ENCODE measurements at regions not wholly inside any gene's neighbourhood (a gene's known extent, or its start where the extent isn't known, plus 50 kb on each side); places are given as distances from the start of the nearest gene placed in this dataset.

DNA sequence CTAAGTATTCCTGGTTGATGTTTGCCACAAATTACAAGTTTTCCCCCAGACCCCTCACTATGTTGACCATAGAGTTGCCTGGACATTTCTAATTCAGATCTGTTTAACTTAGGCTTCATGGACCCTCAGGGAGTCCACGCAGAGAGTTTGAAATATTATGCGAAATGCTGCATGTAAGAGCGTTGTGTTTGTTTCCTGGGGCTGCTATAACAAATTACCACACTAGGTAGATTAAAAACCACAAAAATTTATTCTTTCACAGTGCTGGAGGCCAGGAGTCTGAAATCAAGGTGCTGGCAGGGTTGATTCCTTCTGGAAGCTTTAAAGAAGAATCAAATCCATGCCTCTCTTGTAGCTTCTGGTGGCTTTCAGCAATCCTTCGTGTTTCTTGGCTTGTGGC is 177.9 kb upstream of the KITLG start:
- DNase-seq (ENCODE audit: low read depth in 2 of 2): no peak

- DNase-seq (ENCODE audit: low read depth in 2 of 2): no peak
These were observed 176.6 kb upstream of the KITLG start for GRCh38 chr12:88756917-88757316.

DNA sequence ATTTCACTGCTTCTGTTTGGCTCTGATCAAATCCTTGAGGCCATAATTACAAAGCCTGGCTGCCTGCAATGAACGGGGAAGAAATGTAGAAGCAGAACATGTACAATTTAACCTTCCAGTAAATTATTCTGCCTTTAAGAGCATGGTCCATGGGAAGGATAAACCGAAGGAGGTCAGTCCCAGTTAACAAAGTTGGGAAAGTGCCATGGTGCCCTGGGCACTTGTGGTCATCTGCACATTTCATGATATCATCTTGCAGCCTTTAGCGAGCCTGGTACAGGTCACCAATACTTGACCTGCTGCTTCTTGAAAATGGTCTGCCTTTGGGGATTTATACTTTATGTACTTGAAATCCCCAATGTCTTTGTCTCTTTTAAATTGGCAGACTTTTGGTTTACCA is 175.9 kb upstream of the KITLG start:
- DNase-seq (ENCODE audit: low read depth in 2 of 2): no peak

- DNase-seq (ENCODE audit: low read depth in 2 of 2): no peak
These were observed 173.4 kb upstream of the KITLG start for GRCh38 chr12:88753707-88754106.

DNA sequence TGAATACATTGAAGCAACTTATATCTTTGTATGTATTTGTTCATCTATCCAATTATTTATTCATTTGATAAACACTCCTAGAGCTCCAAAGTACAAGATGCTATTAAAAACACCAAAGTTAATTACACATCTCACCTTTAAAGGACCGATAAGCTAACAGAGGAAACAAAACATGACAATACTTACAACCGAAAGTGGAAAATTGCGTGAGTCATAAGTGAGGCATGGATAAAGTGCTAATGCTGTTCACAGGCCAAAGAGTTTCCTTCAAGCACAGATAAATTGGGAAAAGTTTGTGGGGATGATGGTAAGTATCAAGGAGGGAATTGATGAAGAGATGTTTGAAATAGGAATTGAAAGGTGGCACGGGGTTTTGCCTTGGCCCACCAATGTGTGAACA is 172.8 kb upstream of the KITLG start:
- DNase-seq (ENCODE audit: low read depth in 2 of 2): no peak

GRCh38 chr12:88752183-88752582 is 171.9 kb upstream of the KITLG start:
- DNase-seq (ENCODE audit: low read depth in 2 of 2): no peak

GRCh38 chr12:88750867-88751543 is 170.7 kb upstream of the KITLG start:
- DNase-seq (ENCODE audit: low read depth in 2 of 2): no peak

DNA sequence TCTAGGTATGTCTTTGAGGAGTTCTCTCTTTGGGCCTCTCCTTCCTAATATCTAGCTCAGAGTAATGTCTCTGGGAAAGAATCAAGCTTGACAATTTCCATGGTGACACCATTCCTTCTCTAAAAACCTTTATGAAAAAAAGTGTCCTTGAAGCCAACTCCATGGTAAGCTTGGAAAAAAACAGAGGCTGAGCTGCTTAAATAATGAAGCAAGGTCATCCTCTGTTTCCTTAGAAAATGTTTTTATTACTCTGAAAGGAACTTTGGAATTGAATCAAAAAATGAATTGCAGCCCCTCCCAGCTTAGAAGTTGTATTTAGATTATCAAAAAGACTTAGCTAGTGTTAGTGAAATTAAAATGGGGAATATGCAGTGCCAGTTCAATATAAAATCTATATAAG is 166.1 kb upstream of the KITLG start:
- no peak for DNase-seq (ENCODE audit: low read depth in 2 of 2)

- DNase-seq (ENCODE audit: low read depth in 2 of 2): no peak
These were observed 163.8 kb upstream of the KITLG start for GRCh38 chr12:88743946-88744685.

- no peak for DNase-seq (ENCODE audit: low read depth in 2 of 2)
These were observed 157.7 kb upstream of the KITLG start for GRCh38 chr12:88737838-88738472.

DNA sequence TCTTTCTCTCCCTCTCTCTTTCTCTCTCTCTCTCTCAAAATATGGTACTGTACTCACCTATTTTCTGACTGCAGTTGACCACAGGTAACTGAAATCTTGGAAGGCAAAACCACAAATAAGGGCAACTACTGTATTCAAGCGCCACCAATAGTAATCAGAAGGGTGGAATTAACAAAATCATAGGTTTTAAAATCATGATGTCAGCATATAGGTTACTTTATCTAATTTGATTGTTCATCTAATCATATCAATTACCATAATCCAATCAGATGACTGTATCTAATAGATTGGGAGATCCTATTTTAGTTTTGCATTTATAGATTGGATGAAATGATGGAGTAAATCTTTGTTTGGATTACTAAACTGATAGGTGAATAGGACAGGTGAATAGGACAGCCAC is 155.8 kb upstream of the KITLG start:
- no peak for DNase-seq (ENCODE audit: low read depth in 2 of 2)

DNA sequence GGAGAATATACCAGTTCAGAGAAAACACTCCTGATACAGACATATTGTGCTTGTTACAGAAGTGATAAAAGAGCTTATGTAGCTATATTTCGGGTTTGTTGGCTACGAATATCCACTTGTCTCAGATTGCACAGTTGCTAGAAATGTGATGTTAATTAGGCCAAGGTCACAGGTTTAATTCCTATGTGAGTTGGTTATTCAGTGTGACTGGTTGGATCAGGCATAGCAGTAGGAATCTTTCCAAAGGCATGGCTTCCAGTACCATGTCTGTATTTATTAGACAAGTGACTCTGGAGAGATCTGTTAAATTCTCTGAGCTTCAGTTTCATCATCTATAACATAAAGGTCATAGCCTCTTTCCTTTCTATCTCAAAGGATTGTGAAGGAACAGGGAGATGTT is 152.7 kb upstream of the KITLG start:
- no peak for DNase-seq (ENCODE audit: low read depth in 2 of 2)

DNA sequence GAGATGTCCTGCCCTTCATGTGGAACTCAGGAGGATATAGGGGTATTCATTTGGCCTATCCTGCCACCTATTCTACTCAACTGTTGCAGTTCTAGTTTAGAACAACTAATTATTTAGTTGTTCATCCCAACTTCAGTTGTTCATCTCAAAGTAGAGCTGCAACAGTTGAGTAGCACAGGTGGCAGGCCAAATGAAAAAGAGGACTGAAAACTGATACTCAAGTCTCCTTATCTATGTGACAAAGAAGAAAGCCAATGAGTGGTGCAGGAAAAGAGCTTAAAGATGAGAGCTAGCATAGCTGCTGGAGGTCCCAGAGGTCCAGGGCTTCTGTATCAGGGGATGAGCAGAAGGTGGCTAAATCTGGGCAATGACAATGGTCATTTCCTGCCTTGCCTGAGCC is 148.9 kb upstream of the KITLG start:
- DNase-seq (ENCODE audit: low read depth in 2 of 2): no peak

DNA sequence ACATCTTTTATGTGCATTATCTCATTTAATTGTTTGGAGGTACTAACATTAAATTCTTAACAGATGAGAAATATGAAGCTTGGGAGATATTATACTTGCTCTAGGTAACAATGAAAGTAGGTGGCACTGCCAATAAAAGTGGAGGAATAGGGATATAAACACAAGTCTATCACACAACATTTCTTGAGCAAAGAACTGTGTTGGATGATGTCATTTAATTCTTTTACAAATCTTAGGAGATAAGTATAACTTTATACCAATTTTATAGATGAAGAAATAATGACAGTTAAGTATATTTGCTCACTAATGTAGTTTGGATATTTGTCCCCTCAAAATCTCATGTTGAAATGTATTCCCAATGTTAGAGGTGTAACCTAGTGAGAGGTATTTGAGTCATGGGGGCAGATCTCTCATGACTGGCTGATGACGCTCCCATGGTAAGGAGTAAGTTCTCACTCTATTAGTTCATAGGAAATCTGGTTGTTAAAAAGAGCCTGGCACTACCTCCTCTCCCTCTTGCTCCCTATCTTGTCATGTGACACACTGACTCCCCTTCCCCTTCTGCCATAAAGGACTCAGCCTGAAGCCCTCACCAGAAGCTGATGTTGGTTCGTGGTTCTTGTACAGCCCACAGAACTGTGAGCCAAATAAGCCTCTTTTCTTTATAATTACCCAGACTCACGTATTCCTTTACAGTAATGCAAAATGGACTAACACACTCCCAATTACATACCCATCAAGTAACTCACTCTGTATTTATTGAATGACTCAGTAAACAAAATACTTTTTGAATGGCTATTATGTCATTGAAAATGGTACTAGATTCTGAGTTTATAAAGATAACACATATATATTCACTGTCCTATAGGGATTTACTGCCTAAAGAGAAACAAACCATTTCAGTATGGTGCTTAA is 146.8 kb upstream of the KITLG start:
- DNase-seq (ENCODE audit: low read depth in 2 of 2): no peak

- DNase-seq (ENCODE audit: low read depth in 2 of 2): no peak
These were observed 145.4 kb upstream of the KITLG start for GRCh38 chr12:88725592-88726143.

DNA sequence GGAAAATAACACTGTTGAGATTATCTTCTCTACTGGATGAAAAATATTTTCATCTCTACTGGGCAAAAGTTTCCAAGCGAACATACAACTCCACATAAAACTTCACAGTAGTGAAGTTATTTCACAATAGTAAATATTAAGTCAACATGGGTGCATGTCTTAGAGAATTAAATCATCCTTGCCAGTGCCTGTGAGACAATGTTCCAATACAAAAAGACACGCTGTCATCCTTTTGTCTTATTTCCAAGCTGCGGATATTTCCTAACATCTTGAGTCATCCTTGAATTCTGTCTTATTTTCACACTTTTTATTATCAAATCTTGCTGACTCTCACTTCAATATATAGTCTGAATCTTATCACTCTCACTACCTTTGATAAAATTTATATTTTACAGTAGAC is 142.9 kb upstream of the KITLG start:
- DNase-seq (ENCODE audit: low read depth in 2 of 2): no peak

DNA sequence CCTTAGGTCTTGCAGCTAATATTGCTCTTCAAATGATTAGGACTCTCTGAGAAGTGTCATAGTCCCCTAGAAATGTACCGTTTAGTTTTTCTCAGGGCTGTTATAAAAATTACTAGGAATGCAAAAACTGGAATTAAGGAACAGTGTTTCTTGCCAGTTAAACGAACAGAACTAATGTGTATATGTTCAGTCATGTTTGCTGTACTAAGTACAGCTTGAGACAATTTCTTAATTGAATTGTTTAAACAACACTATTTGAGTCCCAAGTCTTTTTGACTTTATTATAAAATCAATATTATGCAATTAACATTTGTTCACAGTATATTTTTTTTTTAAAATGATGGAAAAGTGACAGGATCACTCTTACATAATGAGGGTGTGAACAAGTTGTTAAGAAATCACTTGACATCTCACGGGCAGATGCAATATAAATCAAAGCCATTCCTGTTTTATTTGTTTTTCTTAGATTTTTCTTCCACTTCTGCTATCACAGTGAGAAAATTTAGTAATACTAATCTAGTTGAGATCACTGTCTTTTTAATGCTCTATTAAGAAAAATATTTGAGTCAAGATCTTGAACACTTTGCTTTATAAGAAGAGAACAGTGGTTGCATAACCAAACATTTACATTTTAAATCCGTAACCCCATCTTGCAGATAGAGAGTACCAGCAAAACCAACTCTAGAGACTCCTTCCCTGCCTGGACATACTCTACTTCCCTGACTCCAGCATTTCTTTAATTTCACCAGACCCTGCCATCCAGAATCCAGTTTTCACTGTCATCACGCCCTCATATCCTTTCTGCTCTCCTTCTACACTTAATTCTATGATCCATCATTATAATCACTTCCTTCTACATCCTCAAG is 140.7 kb upstream of the KITLG start:
- DNase-seq (ENCODE audit: low read depth in 2 of 2): no peak

GRCh38 chr12:88720231-88720630 is 140.0 kb upstream of the KITLG start:
- DNase-seq (ENCODE audit: low read depth in 2 of 2): no peak

DNA sequence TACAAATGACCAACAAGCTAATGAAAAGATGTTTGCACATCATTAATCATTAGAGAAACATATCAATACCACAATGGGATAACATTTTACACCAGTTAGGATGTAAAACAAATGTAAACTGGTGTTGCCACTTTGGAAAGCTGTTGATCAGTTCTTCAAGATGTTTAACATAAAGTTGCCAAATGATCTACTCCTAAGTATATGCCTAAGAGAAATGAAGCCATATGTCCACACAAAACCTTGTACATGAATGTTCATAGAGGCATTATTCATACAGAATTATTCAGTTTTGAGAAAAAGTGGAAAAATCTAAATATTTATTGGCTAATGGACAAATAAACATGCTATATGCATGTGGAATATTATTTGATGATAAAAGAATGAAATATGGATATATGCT is 136.9 kb upstream of the KITLG start:
- DNase-seq (ENCODE audit: low read depth in 2 of 2): no peak

GRCh38 chr12:88716240-88716639 is 136.0 kb upstream of the KITLG start:
- DNase-seq (ENCODE audit: low read depth in 2 of 2): no peak

GRCh38 chr12:88715673-88716072 is 135.4 kb upstream of the KITLG start:
- no peak for DNase-seq (ENCODE audit: low read depth in 2 of 2)

Measured in stimulated activated CD4-positive, alpha-beta T cell treated with anti-CD3 and anti-CD28 coated beads, Interleukin-4, amount 100 ng/mL, for 48 hours (primary cell).